GM18873 (cell line): ENCODE measurements at regions not wholly inside any gene's neighbourhood (a gene's known extent, or its start where the extent isn't known, plus 50 kb on each side); places are given as distances from the start of the nearest gene placed in this dataset.

ENCODE experiments used
- ATAC-seq: cut with Tn5 transposase; IDR thresholded peaks from one replicate; pipeline ENCODE4 v1.9.1; 2021; ENCODE audit warnings: mild to moderate bottlenecking, moderate library complexity, moderate number of reproducible peaks; ENCODE audit not compliant: unreplicated experiment, low FRiP score

- ATAC-seq = no peak
Measured at GRCh38 chr13:99620806-99621205, 119.5 kb downstream of the TM9SF2 start.

- ATAC-seq = no peak
Measured at GRCh38 chr13:99619207-99619606, 117.9 kb downstream of the TM9SF2 start.

GRCh38 chr13:99617474-99618255 lies 116.4 kb downstream of the TM9SF2 start:
- no peak for ATAC-seq

DNA sequence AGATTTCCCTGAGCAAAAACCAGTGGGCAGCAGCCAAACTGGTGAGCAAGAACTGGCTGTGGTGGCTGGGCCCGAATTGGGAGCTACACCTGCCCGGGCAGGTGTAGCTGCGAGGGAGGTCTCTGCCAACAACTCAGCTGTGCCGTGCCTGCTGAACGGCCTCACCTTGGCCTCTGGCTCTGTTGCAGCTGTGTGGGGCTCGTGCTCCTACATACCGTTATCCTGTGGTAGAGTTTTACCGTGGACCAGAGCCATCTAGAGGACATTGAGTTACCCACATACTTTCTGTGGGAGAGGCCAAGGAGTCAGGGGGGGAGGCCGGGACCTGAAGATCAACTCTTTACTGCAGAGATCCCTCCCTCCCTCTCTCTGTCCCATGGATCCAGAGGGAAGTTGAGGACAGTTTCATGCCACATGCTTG lies 113.2 kb downstream of the TM9SF2 start:
- peak; percentile 64 for ATAC-seq
